ENCODE measurements at regions not wholly inside any gene's neighbourhood (a gene's known extent, or its start where the extent isn't known, plus 50 kb on each side); places are given as distances from the start of the nearest gene placed in this dataset.

DNA sequence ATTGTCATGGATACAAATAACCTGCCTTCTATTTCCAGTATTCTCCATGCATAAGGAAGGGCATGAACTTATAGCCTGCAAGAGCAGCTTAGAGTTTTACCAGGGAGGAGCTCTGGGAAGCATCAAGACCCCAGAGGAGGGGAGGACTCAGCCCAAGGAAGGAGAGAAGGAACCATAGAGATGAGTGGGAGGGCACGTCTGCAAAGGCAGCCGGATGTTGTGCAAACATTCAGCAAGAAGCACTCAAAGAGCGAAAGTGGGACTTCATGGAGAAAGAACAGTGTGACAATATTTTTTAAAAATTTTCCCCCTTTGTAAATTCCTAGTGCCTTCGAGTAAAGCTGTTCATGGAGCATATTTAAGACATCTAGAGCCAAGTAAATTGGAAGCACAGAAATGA lies 270.1 kb upstream of the PTGER4 start:
- 34% methylated on average over 2 of the region's 4 CpGs for WGBS (ENCODE audit: insufficient coverage)
- H3K4me1 ChIP-seq (ENCODE audit: control extremely low read depth in 1 of 4, control insufficient read depth in 4 of 4, insufficient read depth in 4 of 4, low read length in 3 of 4), result peaks cover 29 to 48% (median 39%) of the 10 kb centered on the region in 4 experiments
- peak in 2 of 3 donors; percentile 44 to 52 for DNase-seq
- H3K27ac ChIP-seq (ENCODE audit: insufficient read depth in 1 of 2, low read depth in 1 of 2, low read length in 2 of 2, poor library complexity in 1 of 2, severe bottlenecking in 2 of 2), result peak overlapping the region; percentile 10 to 71
- H3K36me3 ChIP-seq (ENCODE audit: control insufficient read depth in 4 of 4, insufficient read depth in 4 of 4, low read length in 3 of 4), result no peaks in the 10 kb centered on the region
- H3K9me3 ChIP-seq (ENCODE audit: control extremely low read depth in 1 of 5, control insufficient read depth in 4 of 5, insufficient read depth in 2 of 5, low read depth in 1 of 5, low read length in 4 of 5), result no peaks in the 10 kb centered on the region
- POLR2A ChIA-PET, result interaction anchor here (1.6 kb wide), 1 partner anchor 271 kb away, joined by 10 read pairs; the partner anchor contains the start of gene PTGER4
- CTCF ChIA-PET, result interaction anchor here (0.6 to 2.4 kb wide), 5 partner anchors 12 to 271 kb away, joined by 3 to 8 read pairs (median 4); partner anchors contain the start of gene PTGER4
- H3K27me3 ChIP-seq (replicated peaks in 2 of 5; ENCODE audit: control insufficient read depth in 4 of 5, insufficient read depth in 5 of 5, low read length in 4 of 5), result no peaks in the 10 kb centered on the region
- H3K4me3 ChIP-seq (ENCODE audit: control insufficient read depth in 1 of 7, extremely low read depth in 1 of 7, insufficient read depth in 4 of 7, low read depth in 2 of 7, low read length in 6 of 7), result peak overlapping the region in 2 of 7 experiments; percentile 30 to 62

DNA sequence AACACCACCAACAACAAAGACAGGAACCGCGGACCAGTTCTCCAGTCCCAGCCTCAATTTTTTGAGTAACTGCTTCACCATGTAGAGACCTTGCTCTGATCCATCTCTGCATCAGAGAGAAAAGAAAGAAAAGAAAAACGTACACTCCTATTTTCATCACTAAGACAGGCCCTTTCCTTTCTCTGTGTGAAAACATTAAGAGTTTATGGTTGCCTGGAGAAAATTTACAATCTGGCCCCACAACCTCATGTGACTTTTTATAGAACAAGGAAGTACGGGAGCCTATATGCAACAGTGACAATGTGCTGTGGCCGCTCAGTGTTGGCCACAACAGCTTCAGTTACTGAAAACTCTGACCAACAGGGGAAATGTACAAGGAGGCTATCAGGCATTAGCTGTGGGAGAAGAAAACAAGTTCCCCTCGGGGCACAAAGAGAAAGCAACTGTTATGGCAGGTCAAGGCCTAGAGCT lies 272.9 kb upstream of the PTGER4 start:
- Histone ChIP-seq H3K27me3 (replicated peaks in 2 of 5; ENCODE audit: control insufficient read depth in 4 of 5, insufficient read depth in 5 of 5, low read length in 4 of 5) (no peaks in the 10 kb centered on the region), H3K9me3 (ENCODE audit: control extremely low read depth in 1 of 5, control insufficient read depth in 4 of 5, insufficient read depth in 2 of 5, low read depth in 1 of 5, low read length in 4 of 5) (no peaks in the 10 kb centered on the region), H3K4me3 (ENCODE audit: control insufficient read depth in 1 of 7, extremely low read depth in 1 of 7, insufficient read depth in 4 of 7, low read depth in 2 of 7, low read length in 6 of 7) (no peak overlapping the region), H3K27ac (ENCODE audit: insufficient read depth in 1 of 2, low read depth in 1 of 2, low read length in 2 of 2, poor library complexity in 1 of 2, severe bottlenecking in 2 of 2) (peak overlapping the region in 1 of 2 experiments; percentile 53), H3K36me3 (ENCODE audit: control insufficient read depth in 4 of 4, insufficient read depth in 4 of 4, low read length in 3 of 4) (no peaks in the 10 kb centered on the region), H3K4me1 (ENCODE audit: control extremely low read depth in 1 of 4, control insufficient read depth in 4 of 4, insufficient read depth in 4 of 4, low read length in 3 of 4) (peaks cover 29 to 59% (median 41%) of the 10 kb centered on the region in 4 experiments)
- peak in 2 of 3 donors; percentile 53 to 62 for DNase-seq
- CTCF ChIA-PET, result interaction anchor here (1.0 to 1.4 kb wide), 2 partner anchors 9 to 12 kb away, joined by 3 to 4 read pairs; no protein-coding TSS in a partner anchor
- POLR2A ChIA-PET, result no interaction called here
- WGBS (ENCODE audit: insufficient coverage), result 39% methylated on average over 5 of the region's 6 CpGs

DNA sequence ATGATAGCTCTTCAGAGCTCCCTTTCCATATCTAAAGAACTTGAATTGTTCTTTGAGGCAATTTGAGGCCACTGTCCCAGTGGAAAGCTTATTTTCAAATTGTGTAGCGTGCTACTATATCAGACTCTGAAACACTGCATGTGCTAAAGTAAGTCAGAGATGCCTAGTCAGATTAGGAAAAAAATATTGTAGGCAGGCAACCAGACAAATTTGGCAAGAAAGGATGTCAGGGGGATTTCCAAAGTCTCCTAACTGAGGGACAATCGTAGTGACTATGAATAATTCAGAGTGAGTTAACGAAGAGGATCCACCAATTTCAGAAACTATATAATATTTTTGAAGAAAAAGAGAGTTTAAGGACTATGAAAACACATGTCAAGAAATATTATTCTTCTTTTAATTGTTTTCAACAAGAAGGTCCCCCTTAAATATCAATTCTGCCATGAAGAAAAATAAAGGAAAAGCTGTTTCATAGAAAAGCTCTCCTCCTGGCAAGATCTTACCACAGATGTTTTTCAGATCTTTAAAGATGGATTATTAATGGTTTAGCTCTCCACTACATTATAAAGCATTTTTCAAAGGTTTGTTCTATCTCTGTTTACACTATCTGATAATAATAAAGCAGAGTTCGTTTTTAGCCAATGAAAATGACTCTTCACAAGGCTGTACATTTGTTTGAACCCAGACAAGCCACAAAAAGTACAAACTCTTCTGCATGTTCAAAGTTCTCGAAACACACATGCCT lies 273.5 kb upstream of the PTGER4 start:
- 92% methylated on average over 3 of the region's 5 CpGs for WGBS (ENCODE audit: insufficient coverage)
- DNase-seq, result peak in 2 of 3 donors; percentile 45 to 50
- ChIA-PET POLR2A (no interaction called here), CTCF (interaction anchor here (0.6 to 1.3 kb wide), 2 partner anchors 9 to 16 kb away, joined by 3 to 4 read pairs; no protein-coding TSS in a partner anchor)
- Histone ChIP-seq H3K4me1 (ENCODE audit: control extremely low read depth in 1 of 4, control insufficient read depth in 4 of 4, insufficient read depth in 4 of 4, low read length in 3 of 4) (peaks cover 29 to 60% (median 39%) of the 10 kb centered on the region in 4 experiments), H3K9me3 (ENCODE audit: control extremely low read depth in 1 of 5, control insufficient read depth in 4 of 5, insufficient read depth in 2 of 5, low read depth in 1 of 5, low read length in 4 of 5) (no peaks in the 10 kb centered on the region), H3K27me3 (replicated peaks in 2 of 5; ENCODE audit: control insufficient read depth in 4 of 5, insufficient read depth in 5 of 5, low read length in 4 of 5) (no peaks in the 10 kb centered on the region), H3K4me3 (ENCODE audit: control insufficient read depth in 1 of 7, extremely low read depth in 1 of 7, insufficient read depth in 4 of 7, low read depth in 2 of 7, low read length in 6 of 7) (no peak overlapping the region), H3K27ac (ENCODE audit: insufficient read depth in 1 of 2, low read depth in 1 of 2, low read length in 2 of 2, poor library complexity in 1 of 2, severe bottlenecking in 2 of 2) (peak overlapping the region in 1 of 2 experiments; percentile 53), H3K36me3 (ENCODE audit: control insufficient read depth in 4 of 4, insufficient read depth in 4 of 4, low read length in 3 of 4) (no peaks in the 10 kb centered on the region)

DNA sequence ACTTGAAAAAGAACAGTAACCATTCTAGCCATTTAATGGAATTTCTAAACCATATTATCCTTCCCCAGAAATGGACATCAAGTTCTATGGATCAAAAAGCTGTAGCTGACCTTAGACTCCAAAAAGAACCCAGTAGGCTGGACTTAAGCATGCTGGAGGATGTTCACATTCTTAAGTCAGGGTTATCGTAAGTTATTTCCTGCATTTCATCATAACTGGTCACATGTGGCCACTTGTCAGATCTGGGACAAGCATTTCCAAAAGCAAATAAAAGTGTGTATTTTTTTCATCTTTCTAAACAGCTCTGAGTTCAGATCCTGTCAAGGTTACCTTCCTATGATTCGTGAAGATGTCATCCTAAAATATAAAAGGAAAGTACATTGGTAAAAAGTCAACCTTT lies 274.5 kb upstream of the PTGER4 start:
- ChIA-PET CTCF (interaction anchor here (1.3 kb wide), 1 partner anchor 8 kb away, joined by 4 read pairs; no protein-coding TSS in a partner anchor), POLR2A (no interaction called here)
- no peaks in the 10 kb centered on the region for H3K36me3 ChIP-seq (ENCODE audit: control insufficient read depth in 4 of 4, insufficient read depth in 4 of 4, low read length in 3 of 4)
- 43% methylated on average over 1 of the region's 2 CpGs for WGBS (ENCODE audit: insufficient coverage)
- H3K27me3 ChIP-seq (replicated peaks in 2 of 5; ENCODE audit: control insufficient read depth in 4 of 5, insufficient read depth in 5 of 5, low read length in 4 of 5), result no peaks in the 10 kb centered on the region
- H3K9me3 ChIP-seq (ENCODE audit: control extremely low read depth in 1 of 5, control insufficient read depth in 4 of 5, insufficient read depth in 2 of 5, low read depth in 1 of 5, low read length in 4 of 5), result no peaks in the 10 kb centered on the region
- H3K4me3 ChIP-seq (ENCODE audit: control insufficient read depth in 1 of 7, extremely low read depth in 1 of 7, insufficient read depth in 4 of 7, low read depth in 2 of 7, low read length in 6 of 7), result no peak overlapping the region
- no peak overlapping the region for H3K27ac ChIP-seq (ENCODE audit: insufficient read depth in 1 of 2, low read depth in 1 of 2, low read length in 2 of 2, poor library complexity in 1 of 2, severe bottlenecking in 2 of 2)
- H3K4me1 ChIP-seq (ENCODE audit: control extremely low read depth in 1 of 4, control insufficient read depth in 4 of 4, insufficient read depth in 4 of 4, low read length in 3 of 4), result peaks cover 23 to 52% (median 33%) of the 10 kb centered on the region in 4 experiments
- DNase-seq, result peak in 1 of 3 donors; percentile 17

DNA sequence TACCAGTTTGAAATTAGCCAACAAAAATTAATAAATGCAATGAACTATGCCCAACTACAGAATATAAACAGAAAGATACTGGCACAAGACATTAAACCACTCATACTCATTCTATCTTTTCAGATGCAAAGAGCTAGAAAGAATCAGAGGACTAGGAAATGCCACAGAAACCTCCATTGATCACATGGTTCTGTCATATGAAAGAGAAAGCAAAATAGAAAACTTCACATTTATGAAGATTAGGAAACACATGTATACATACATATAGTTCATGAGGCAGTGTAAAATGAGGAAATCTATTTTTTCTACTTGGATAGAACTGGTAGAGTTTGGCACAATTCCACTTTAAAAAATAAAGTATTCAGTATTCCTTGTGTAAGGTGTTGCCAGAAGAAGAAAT lies 275.1 kb upstream of the PTGER4 start:
- Histone ChIP-seq H3K27me3 (replicated peaks in 2 of 5; ENCODE audit: control insufficient read depth in 4 of 5, insufficient read depth in 5 of 5, low read length in 4 of 5) (no peaks in the 10 kb centered on the region), H3K4me1 (ENCODE audit: control extremely low read depth in 1 of 4, control insufficient read depth in 4 of 4, insufficient read depth in 4 of 4, low read length in 3 of 4) (peaks cover 19 to 46% (median 27%) of the 10 kb centered on the region in 4 experiments), H3K9me3 (ENCODE audit: control extremely low read depth in 1 of 5, control insufficient read depth in 4 of 5, insufficient read depth in 2 of 5, low read depth in 1 of 5, low read length in 4 of 5) (no peaks in the 10 kb centered on the region), H3K36me3 (ENCODE audit: control insufficient read depth in 4 of 4, insufficient read depth in 4 of 4, low read length in 3 of 4) (no peaks in the 10 kb centered on the region), H3K4me3 (ENCODE audit: control insufficient read depth in 1 of 7, extremely low read depth in 1 of 7, insufficient read depth in 4 of 7, low read depth in 2 of 7, low read length in 6 of 7) (no peak overlapping the region), H3K27ac (ENCODE audit: insufficient read depth in 1 of 2, low read depth in 1 of 2, low read length in 2 of 2, poor library complexity in 1 of 2, severe bottlenecking in 2 of 2) (no peak overlapping the region)
- POLR2A ChIA-PET, result no interaction called here
- DNase-seq, result peak in 2 of 3 donors; percentile 64 to 70
- CTCF ChIA-PET, result no interaction called here

DNA sequence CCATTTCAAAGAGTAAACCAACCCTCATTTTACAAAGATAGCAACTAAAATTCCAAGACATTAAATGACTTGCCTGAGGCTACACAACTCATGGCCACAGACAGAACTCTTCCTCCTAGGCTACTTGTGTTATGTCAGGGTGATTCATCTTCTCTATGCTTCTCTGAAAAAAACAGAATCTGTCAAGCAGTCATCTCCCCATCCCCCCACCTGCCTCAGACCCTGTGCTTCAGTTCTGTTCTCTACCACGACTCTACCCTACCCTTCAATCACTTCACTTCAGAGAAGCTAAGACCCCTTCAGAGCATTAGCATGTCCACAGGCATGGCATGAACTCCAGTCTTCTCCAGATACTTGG lies 277.7 kb upstream of the PTGER4 start:
- DNase-seq, result peak in 2 of 3 donors; percentile 28 to 44
- CTCF ChIA-PET, result interaction anchor here (1.2 to 1.7 kb wide), 3 partner anchors 10 to 11 kb away, joined by 5 to 9 read pairs (median 5); no protein-coding TSS in a partner anchor
- POLR2A ChIA-PET, result no interaction called here

More for the DNA sequence above, 277.7 kb upstream of the PTGER4 start:
- Histone ChIP-seq H3K27ac (ENCODE audit: insufficient read depth in 1 of 2, low read depth in 1 of 2, low read length in 2 of 2, poor library complexity in 1 of 2, severe bottlenecking in 2 of 2) (no peak overlapping the region), H3K4me3 (ENCODE audit: control insufficient read depth in 1 of 7, extremely low read depth in 1 of 7, insufficient read depth in 4 of 7, low read depth in 2 of 7, low read length in 6 of 7) (no peak overlapping the region), H3K4me1 (ENCODE audit: control extremely low read depth in 1 of 4, control insufficient read depth in 4 of 4, insufficient read depth in 4 of 4, low read length in 3 of 4) (peaks cover 13 to 37% (median 19%) of the 10 kb centered on the region in 4 experiments), H3K27me3 (replicated peaks in 2 of 5; ENCODE audit: control insufficient read depth in 4 of 5, insufficient read depth in 5 of 5, low read length in 4 of 5) (no peaks in the 10 kb centered on the region), H3K36me3 (ENCODE audit: control insufficient read depth in 4 of 4, insufficient read depth in 4 of 4, low read length in 3 of 4) (no peaks in the 10 kb centered on the region), H3K9me3 (ENCODE audit: control extremely low read depth in 1 of 5, control insufficient read depth in 4 of 5, insufficient read depth in 2 of 5, low read depth in 1 of 5, low read length in 4 of 5) (no peaks in the 10 kb centered on the region)
- 71% methylated on average over 1 of the region's 1 CpG for WGBS (ENCODE audit: insufficient coverage)

Measured in common myeloid progenitor, CD34-positive (primary cell).